Posterior vena cava (tissue), 2 donors: ENCODE measurements at regions not wholly inside any gene's neighbourhood (a gene's known extent, or its start where the extent isn't known, plus 50 kb on each side); places are given as distances from the start of the nearest gene placed in this dataset.
"Not testable (repeated sequence)": the region's sequence is repeated elsewhere in the genome, so short reads cannot be mapped to it uniquely, and the experiment has no call there.

Experiments used
- DNase-seq: peaks from one replicate; pipeline ENCODE4 v3.0.0-alpha.2; 2020; ENCODE audit warnings: low spot score
- intact Hi-C, 2 donors: fragments of 100-400 bp; cut with DNase I; formaldehyde crosslinking; loops; one replicate each; pipeline versions ENCODE4 v1.14.1 to v1.14.2; 2022 to 2023
- donor health status: DM: yes; HTN: yes; CAD: no.
- donor health status: DM: yes; HTN: yes; CAD: no.

GRCh38 chr10:130962240-130963051 lies 349.1 kb downstream of the TCERG1L start:
- no peak for DNase-seq
- intact Hi-C loops, result no loop called here

GRCh38 chr10:130963052-130963393 lies 348.5 kb downstream of the TCERG1L start:
- DNase-seq, result no peak

DNA sequence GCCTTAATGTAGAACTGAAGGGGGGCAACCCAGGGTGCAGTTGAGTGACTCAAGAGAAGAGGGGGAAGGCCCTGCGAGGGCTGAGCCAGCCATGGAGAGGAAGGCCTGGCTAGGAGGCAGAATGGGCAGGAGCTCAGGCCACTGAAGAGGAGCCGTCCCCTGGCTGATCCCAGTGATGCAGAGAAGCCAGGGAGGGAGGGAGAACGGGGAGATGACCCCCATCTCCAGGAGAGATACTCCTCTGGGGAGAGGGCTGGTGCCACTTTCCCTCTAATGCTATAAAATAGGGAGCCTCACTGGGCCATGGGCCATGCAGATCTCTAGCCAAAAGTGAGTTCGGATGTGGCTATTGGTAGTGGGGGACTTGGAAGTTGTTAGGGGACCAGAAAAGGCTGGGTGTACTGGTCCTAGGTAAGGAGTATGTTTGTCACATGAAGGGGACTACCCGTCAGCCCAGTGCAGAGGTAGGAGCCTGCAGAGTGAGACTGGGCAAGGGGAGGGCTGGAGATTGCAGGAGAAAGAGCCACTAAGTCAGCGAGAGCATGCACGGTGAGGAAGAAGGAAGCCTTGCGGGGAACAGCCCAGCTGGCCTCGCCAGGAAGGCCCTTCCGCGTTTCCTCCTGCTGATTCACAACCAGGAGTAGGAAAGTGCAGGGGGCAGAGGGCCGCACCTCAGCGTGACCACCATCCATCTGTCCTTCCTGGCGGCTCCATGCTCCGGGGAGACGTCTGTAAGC lies 347.6 kb downstream of the TCERG1L start:
- intact Hi-C loops, result no loop called here
- DNase-seq, result no peak

More at GRCh38 chr10:130963052-130963393, 348.5 kb downstream of the TCERG1L start:
- intact Hi-C loops, result no loop called here

- no peak for DNase-seq
- intact Hi-C loops, result no loop called here
These were observed 346.8 kb downstream of the TCERG1L start for GRCh38 chr10:130964771-130965170.

DNA sequence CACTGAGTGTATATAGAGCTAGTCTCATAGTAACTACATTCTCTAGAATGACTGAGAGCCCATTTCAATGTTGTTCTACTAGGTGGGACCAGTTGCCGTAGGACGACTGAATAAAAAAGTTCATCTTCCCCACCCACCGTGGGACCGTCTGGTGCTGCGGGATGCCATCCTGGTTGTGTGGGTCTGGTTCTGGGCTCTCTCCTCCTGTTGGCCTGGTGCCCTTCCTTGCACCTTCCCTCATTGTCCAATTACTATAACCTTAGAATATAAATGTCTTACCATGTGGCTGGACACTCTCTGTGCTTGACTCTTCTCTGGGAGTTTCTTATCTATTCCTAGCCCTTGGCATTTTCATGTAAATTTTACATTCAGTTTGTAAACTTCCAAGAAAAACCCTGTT lies 344.4 kb downstream of the TCERG1L start:
- DNase-seq, result no peak
- intact Hi-C loops, result no loop called here

DNA sequence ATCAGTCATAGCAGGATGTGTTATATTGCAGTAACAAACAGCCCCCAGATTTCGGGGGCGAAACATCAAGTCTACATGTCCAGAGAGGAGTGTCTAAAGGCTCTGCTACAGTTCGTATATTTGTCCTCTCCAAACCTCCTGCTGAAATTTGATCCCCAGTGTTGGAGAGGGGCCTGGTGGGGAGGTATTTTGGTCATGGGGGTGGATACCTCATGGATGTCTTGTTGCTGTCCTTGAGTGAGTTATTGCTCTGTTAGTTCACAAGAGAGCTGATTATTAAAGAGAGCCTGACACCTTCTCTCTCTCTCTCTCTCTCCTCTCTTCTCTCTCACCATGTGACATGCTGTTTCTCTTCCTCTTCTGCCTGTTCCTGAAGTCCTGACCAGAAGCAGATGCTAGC lies 343.7 kb downstream of the TCERG1L start:
- DNase-seq, result no peak
- intact Hi-C loops, result no loop called here

DNA sequence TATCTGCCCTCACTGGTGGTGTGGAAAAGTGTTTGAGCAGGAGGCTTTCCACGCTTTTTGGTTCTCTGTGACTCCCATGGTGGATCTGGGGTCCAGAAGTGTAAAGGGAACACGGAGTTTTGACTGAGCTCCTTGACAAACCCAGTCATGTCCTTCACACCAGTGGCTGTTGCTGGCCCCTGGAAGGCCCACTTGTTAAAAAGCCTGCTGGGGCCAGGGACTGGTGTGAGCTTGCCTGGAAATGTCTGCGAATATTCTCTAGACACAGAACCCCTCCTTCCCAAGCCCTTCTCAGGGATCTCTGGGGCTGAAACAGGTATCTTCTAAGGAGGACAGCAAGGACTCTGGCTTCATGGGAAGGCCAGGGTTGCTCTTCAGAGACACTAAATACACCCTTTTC lies 343.0 kb downstream of the TCERG1L start:
- DNase-seq, result no peak
- intact Hi-C loops, result no loop called here

DNA sequence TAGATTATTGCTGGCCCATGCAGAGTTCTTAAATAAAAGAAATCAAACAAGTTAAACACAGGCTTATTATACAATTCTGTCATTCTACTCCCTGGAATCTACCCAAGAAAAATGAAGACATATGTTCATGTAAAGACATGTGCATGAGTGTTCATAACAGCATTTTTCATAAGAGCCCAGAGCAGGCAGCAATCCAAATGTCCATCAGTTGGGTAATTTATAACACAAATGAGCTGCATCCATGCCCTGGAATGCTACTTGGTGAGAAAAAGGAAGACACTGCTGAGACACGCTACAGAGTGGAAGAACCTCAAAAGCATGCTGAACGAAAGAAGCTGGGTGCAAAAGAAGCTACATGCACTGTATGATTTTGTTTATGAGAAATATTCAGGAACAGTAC lies 342.6 kb downstream of the TCERG1L start:
- intact Hi-C loops, result no loop called here
- no peak for DNase-seq

GRCh38 chr10:130969700-130970099 lies 341.8 kb downstream of the TCERG1L start:
- intact Hi-C loops, result no loop called here

DNA sequence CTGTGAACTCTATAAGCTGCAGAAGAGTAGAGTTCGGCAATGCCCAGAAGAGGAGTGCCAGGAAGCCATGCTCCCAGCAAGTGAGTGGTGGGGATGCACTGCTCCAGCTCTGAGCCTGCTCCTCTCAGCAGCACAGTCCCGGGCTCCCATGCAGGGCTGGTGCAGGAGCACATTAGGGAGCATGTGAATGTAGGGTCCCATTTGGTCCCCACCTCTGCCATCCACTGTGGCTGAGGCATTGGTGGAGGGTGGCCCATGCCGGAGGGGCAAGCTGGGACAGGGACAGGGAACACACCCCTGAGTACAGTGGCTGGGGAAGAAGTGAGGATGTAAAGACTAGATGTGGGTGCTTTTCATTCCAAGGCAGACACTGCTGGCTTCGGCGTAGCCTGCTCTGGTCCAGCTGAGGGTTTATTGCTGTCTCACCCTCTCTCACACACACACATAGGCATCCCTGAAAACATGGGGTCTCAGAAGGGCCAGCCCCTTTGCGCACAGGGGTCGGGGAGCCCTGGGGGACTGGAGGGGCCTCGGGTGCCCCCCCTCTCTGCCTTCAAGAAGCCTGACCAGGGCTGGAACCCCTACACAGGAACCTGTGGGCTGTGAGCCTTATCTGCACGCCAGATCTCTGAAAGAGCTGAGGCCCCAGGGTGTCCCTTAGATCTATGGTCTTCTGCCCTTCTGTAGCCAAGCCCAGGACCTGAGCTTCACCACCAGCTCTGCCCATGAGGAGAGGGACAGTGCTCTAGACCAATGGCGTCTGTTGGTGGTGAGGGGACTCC lies 341.0 kb downstream of the TCERG1L start:
- intact Hi-C loops, result no loop called here
- no peak for DNase-seq

More at GRCh38 chr10:130969700-130970099, 341.8 kb downstream of the TCERG1L start:
- DNase-seq, result no peak

DNA sequence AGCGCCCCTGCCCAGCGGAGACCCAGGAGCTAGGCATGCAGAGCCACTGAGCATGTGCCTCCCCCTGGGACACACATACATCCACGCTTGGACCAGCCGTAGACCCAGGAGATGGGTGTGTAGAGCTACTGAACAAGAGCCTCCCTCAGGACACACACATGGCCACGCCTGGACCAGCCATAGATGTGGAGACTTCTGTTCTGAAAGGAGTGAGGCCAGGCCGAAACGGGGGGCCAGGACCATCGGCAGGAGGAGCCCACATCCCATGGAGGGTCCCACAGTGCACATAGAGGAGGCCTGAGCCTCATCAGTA lies 340.4 kb downstream of the TCERG1L start:
- no peak for DNase-seq

DNA sequence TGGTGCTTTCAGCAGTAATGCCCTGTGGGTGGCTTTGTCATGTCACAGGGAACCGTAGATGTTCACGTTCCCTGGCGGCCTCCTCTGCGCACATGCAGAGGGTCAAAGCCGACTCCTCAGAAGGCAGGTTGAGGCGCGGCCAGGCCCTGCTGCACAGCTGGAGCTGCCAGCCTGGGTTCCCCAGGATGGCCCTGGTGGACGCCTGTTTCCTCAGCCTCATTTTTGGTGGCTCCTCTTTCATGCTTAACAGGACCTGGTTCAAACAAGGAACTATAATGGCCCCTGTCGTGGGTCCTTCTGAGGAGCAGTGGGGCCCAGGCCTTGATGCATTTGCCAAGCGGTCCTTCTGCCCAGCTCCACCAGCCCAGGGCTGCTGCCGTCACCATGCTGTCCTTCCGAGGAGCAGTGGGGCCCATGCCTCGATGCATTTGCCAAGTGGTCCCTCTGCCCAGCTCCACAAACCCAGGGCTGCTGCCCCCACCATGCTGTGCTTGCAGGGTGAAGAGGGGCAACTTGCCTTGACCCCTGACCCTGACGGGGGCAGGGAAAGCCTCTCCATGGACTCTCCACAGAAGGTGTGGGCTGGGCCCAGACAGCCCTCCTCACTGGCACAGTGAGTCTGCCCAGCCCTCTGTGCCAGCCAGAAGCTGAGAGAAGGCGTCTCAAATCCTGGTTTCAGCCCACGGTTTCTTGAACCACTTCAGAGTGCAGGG lies 338.2 kb downstream of the TCERG1L start:
- no peak for DNase-seq
- intact Hi-C loops, result no loop called here

More for the DNA sequence above, 340.4 kb downstream of the TCERG1L start:
- intact Hi-C loops, result no loop called here

- no peak for DNase-seq
- intact Hi-C loops, result no loop called here
These were observed 337.4 kb downstream of the TCERG1L start for GRCh38 chr10:130974166-130974565.

DNA sequence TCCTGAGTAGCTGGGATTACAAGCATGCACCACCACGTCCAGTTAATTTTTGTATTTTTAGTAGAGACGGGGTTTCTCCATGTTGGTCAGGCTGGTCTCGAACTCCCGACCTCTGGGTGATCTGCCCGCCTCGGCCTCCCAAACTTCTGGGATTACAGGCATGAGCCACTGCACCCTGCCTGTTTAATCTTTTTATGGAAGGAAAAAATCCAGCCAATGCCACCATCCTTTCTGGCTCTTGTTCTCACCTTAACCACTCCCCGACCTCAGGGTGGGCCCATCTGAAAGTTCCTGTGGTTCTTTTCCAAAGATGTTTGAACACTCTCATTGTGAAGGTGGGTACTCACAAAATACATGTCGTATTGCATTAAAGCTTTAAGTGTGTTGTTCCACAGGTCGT lies 336.2 kb downstream of the TCERG1L start:
- DNase-seq, intact Hi-C loops: not testable (repeated sequence)

DNA sequence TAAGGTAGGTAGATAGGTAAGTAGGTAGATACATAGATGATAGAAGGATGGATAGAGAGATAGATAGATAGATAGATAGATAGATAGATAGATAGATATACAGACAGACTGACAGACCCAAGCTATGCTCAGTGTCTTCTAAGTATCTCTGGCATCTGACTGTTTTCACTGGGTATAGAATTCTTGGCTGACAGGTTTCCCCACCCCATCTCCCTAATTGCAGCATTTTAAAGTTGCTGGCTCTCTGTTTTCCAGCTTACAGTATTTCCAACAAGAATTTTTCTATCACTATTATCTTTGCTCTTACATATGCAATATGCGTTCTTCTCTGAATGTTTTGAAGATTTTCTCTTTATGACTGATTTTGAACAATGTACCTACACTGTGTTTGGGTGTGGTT lies 328.7 kb downstream of the TCERG1L start:
- intact Hi-C loops, result loop anchor here in 1 of 2 donors (10.0 kb wide), 1 partner anchor 1628 kb away; no protein-coding TSS in a partner anchor
- DNase-seq, result no peak

- intact Hi-C loops, result loop anchor here in 1 of 2 donors (10.0 kb wide), 1 partner anchor 1629 kb away; no protein-coding TSS in a partner anchor
- no peak for DNase-seq
These were observed 327.8 kb downstream of the TCERG1L start for GRCh38 chr10:130983749-130984148.

GRCh38 chr10:130984686-130985085 lies 326.8 kb downstream of the TCERG1L start:
- no peak for DNase-seq
- intact Hi-C loops, result loop anchor here in 1 of 2 donors (10.0 kb wide), 1 partner anchor 1630 kb away; no protein-coding TSS in a partner anchor

DNA sequence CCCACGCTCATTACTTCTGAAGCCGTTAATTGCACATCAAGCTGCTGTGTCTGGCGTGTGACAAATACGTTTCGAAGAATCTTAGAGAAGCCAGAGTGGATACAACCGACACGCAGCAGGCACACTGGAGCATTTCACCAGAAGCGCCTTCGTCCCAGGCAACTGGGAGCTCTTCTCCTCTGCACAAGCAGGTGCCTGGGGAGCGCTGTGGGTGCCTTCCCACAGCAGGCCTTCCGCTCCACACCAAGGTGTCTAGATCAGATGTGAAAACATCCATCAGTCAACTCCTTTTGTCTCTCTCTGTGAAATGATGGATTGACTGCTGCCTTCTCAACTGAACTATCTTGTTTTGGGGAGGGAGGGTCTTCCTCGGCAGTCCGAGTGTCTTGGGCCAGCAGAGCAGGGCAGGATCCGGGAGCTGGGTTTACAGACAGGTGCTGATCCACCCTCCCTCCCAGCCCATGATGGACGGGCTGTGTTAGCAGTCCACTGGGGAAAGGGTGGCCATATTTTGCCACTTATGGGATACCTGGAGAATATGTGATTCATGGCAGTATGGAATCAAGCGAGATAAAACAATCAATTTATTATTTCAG lies 326.3 kb downstream of the TCERG1L start:
- no peak for DNase-seq
- intact Hi-C loops, result loop anchor here in 1 of 2 donors (10.0 kb wide), 1 partner anchor 1630 kb away; no protein-coding TSS in a partner anchor

- intact Hi-C loops, result loop anchor here in 1 of 2 donors (10.0 kb wide), 1 partner anchor 1632 kb away; no protein-coding TSS in a partner anchor
- no peak for DNase-seq
These were observed 324.7 kb downstream of the TCERG1L start for GRCh38 chr10:130986846-130987245.
